Trophoblast cell (in vitro differentiated cells and primary cell): ENCODE measurements at regions not wholly inside any gene's neighbourhood (a gene's known extent, or its start where the extent isn't known, plus 50 kb on each side); places are given as distances from the start of the nearest gene placed in this dataset.

Experiments used
- DNase-seq, 2 donors: peaks; one replicate each; pipeline ENCODE4 v3.0.0-alpha.2; 2016
- H2AFZ ChIP-seq: 2 replicates; pipeline ENCODE4 v1.6.1; 2013; ENCODE audit warnings: low read length, moderate library complexity, mild to moderate bottlenecking; ENCODE audit not compliant: insufficient read depth, poor library complexity
- H2AK5ac ChIP-seq: 2 replicates; pipeline ENCODE4 v1.6.1; 2013; ENCODE audit warnings: mild to moderate bottlenecking, low read length
- H2BK120ac ChIP-seq: 2 replicates; pipeline ENCODE4 v1.6.1; 2013; ENCODE audit warnings: low read length, mild to moderate bottlenecking, moderate library complexity; ENCODE audit not compliant: insufficient read depth, poor library complexity
- H2BK12ac ChIP-seq: 2 replicates; pipeline ENCODE4 v1.6.1; 2013; ENCODE audit warnings: mild to moderate bottlenecking, low read length, moderate library complexity
- H2BK5ac ChIP-seq: 2 replicates; pipeline ENCODE4 v1.6.1; 2013; ENCODE audit warnings: low read length, low read depth, moderate library complexity, mild to moderate bottlenecking; ENCODE audit not compliant: poor library complexity
- H3K14ac ChIP-seq: 2 replicates; pipeline ENCODE4 v1.6.1; 2013; ENCODE audit warnings: mild to moderate bottlenecking, low read length
- H3K18ac ChIP-seq: 2 replicates; pipeline ENCODE4 v1.6.1; 2013; ENCODE audit warnings: mild to moderate bottlenecking, low read length
- H3K23ac ChIP-seq: 2 replicates; pipeline ENCODE4 v1.6.1; 2013; ENCODE audit warnings: low read length
- H3K27ac ChIP-seq: 2 replicates; pipeline ENCODE4 v1.5.1; 2013; ENCODE audit warnings: low read depth, mild to moderate bottlenecking, inconsistent platforms, low read length, moderate library complexity
- H3K27me3 ChIP-seq: 2 replicates; pipeline ENCODE4 v1.6.1; 2013; ENCODE audit warnings: inconsistent platforms, mild to moderate bottlenecking, low read length, moderate library complexity; ENCODE audit not compliant: insufficient read depth
- H3K36me3 ChIP-seq, 2 experiments: 1 replicate in 1 of 2; 2 replicates in 1 of 2; pipeline ENCODE4 v1.6.1; 2013; ENCODE audit warnings: low read length in 2 of 2, mild to moderate bottlenecking in 2 of 2, moderate library complexity in 1 of 2; ENCODE audit not compliant: insufficient read depth in 2 of 2, control insufficient read depth in 1 of 2
- H3K4ac ChIP-seq: 2 replicates; pipeline ENCODE4 v1.6.1; 2013; ENCODE audit warnings: low read depth, mild to moderate bottlenecking, low read length, moderate library complexity
- H3K4me1 ChIP-seq, 2 experiments: 1 replicate in 1 of 2; 2 replicates in 1 of 2; pipeline ENCODE4 v1.6.1; 2013; ENCODE audit warnings: low read length in 2 of 2, mild to moderate bottlenecking in 2 of 2, moderate library complexity in 1 of 2; ENCODE audit not compliant: insufficient read depth in 2 of 2, control insufficient read depth in 1 of 2
- H3K4me2 ChIP-seq: 2 replicates; pipeline ENCODE4 v1.6.1; 2013; ENCODE audit warnings: inconsistent platforms, mild to moderate bottlenecking, low read length, moderate library complexity
- H3K4me3 ChIP-seq: 2 replicates; pipeline ENCODE4 v1.5.1; 2013; ENCODE audit warnings: mild to moderate bottlenecking, low read depth, low read length, inconsistent platforms
- H3K79me1 ChIP-seq: one replicate; pipeline ENCODE4 v1.6.1; 2013; ENCODE audit warnings: low read length
- H3K79me2 ChIP-seq: 2 replicates; pipeline ENCODE4 v1.6.1; 2013; ENCODE audit warnings: low read length, mild to moderate bottlenecking; ENCODE audit not compliant: control insufficient read depth, insufficient read depth, poor library complexity
- H3K9ac ChIP-seq: 2 replicates; pipeline ENCODE4 v1.6.1; 2013; ENCODE audit warnings: mild to moderate bottlenecking, low read length
- H3K9me3 ChIP-seq: 2 replicates; pipeline ENCODE4 v1.6.1; 2013; ENCODE audit warnings: low read depth, mild to moderate bottlenecking, control low read depth, inconsistent platforms, low read length; ENCODE audit not compliant: insufficient read depth
- H4K12ac ChIP-seq: 2 replicates; pipeline ENCODE4 v1.6.1; 2013; ENCODE audit warnings: low read depth, mild to moderate bottlenecking, low read length, moderate library complexity
- H4K8ac ChIP-seq: 2 replicates; pipeline ENCODE4 v1.6.1; 2013; ENCODE audit warnings: low read depth, mild to moderate bottlenecking, low read length, moderate library complexity
- H4K91ac ChIP-seq: one replicate; pipeline ENCODE4 v1.6.1; 2013; ENCODE audit warnings: low read depth, mild to moderate bottlenecking, low read length, moderate library complexity
- WGBS: extraction: QIAGEN DNeasy Blood & Tissue Kit; methylation state at CpG from one replicate; pipeline ENCODE4 v1.1.7; 2013; ENCODE audit warnings: missing lambda C conversion rate; ENCODE audit not compliant: insufficient read length, insufficient coverage; ENCODE audit errors: extremely low coverage; 5-methylcytosine and 5-hydroxymethylcytosine counted together

- Histone ChIP-seq H3K4me2 (no peak overlapping the region), H4K91ac (no peak overlapping the region), H3K27ac (no peak overlapping the region), H2AFZ (no peak overlapping the region), H4K8ac (no peak overlapping the region), H2BK12ac (no peak overlapping the region), H3K9ac (no peak overlapping the region), H3K18ac (no peak overlapping the region), H3K27me3 (no peaks in the 10 kb centered on the region), H2AK5ac (no peak overlapping the region), H3K23ac (no peak overlapping the region), H3K9me3 (peaks cover 1% of the 10 kb centered on the region), H3K79me2 (no peaks in the 10 kb centered on the region), H3K79me1 (no peaks in the 10 kb centered on the region), H3K4me1 (no peaks in the 10 kb centered on the region), H3K36me3 (no peaks in the 10 kb centered on the region), H2BK120ac (no peak overlapping the region), H3K4ac (no peak overlapping the region), H3K14ac (no peak overlapping the region), H4K12ac (no peak overlapping the region), H3K4me3 (no peak overlapping the region), H2BK5ac (no peak overlapping the region)
- no CpG with 5 or more reads among the region's 11 CpGs for WGBS
- no peak for DNase-seq
These were observed 339.2 kb upstream of the ADARB2 start for GRCh38 chr10:2076528-2076927.

DNA sequence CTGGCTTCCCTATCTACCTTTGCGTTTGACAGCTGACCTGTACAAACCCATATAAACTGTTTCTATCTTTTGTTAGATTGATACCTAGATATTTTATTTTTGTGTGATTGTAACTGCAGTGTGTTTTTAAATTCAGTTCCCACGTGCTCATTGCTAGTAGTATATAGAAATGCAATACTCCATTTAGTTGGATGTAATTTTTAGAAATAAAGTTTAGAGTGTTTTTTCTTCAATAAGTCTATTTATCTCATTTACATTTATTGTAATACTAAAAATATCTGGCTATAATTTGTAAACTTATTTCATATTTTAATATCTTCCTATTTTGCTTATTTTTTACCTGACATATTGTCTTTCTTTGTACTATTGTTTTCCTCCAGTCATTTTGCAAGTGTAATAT, 329.7 kb upstream of the ADARB2 start:
- H2BK12ac ChIP-seq, result no peak overlapping the region
- no peaks in the 10 kb centered on the region for H3K36me3 ChIP-seq
- peaks cover 6% of the 10 kb centered on the region for H3K9me3 ChIP-seq
- no peak overlapping the region for H3K4me2 ChIP-seq
- no peak overlapping the region for H3K18ac ChIP-seq
- no peak overlapping the region for H3K4me3 ChIP-seq
- no peak overlapping the region for H2AK5ac ChIP-seq
- no peaks in the 10 kb centered on the region for H3K79me2 ChIP-seq
- H3K14ac ChIP-seq, result no peak overlapping the region
- no peak overlapping the region for H4K12ac ChIP-seq
- H3K9ac ChIP-seq, result no peak overlapping the region
- no peak overlapping the region for H3K27ac ChIP-seq
- no peak overlapping the region for H2BK5ac ChIP-seq
- DNase-seq, result no peak
- H3K4ac ChIP-seq, result no peak overlapping the region
- no peak overlapping the region for H2BK120ac ChIP-seq
- no CpG with 5 or more reads among the region's 2 CpGs for WGBS
- H3K79me1 ChIP-seq, result no peaks in the 10 kb centered on the region
- no peak overlapping the region for H4K91ac ChIP-seq
- no peak overlapping the region for H3K23ac ChIP-seq
- H3K4me1 ChIP-seq, result no peaks in the 10 kb centered on the region
- H3K27me3 ChIP-seq, result no peaks in the 10 kb centered on the region
- no peak overlapping the region for H2AFZ ChIP-seq
- no peak overlapping the region for H4K8ac ChIP-seq

DNA sequence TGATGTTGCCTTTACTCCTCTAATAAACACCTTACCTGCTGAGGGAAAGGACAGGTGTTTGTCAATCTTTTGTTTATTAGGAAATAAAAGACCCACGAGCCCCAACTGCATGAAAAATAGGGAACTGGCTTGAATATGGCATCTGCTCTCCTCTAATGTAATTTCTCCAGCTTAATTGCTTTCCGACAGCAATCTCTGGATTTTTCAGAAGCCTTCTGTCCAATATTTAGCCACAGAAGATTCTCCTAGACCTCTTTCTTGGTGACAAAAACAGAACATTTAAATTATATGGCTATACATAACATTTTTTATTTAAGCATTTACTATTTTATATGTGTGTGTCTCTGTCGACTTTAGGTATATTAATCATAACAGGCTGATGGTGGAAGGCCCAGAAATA, 317.4 kb upstream of the ADARB2 start:
- Histone ChIP-seq H3K23ac (no peak overlapping the region), H3K4me3 (no peak overlapping the region), H3K79me1 (no peaks in the 10 kb centered on the region), H3K27me3 (no peaks in the 10 kb centered on the region), H4K12ac (no peak overlapping the region), H2BK12ac (no peak overlapping the region), H2AK5ac (no peak overlapping the region), H3K4ac (no peak overlapping the region), H4K91ac (no peak overlapping the region), H3K79me2 (no peaks in the 10 kb centered on the region), H4K8ac (no peak overlapping the region), H3K14ac (no peak overlapping the region), H2AFZ (no peak overlapping the region), H3K9ac (no peak overlapping the region), H2BK120ac (no peak overlapping the region), H3K27ac (no peak overlapping the region), H3K36me3 (no peaks in the 10 kb centered on the region), H3K4me2 (no peak overlapping the region), H3K9me3 (no peaks in the 10 kb centered on the region), H2BK5ac (no peak overlapping the region), H3K4me1 (no peaks in the 10 kb centered on the region), H3K18ac (no peak overlapping the region)
- DNase-seq, result no peak
- no CpG with 5 or more reads among the region's 3 CpGs for WGBS

DNA sequence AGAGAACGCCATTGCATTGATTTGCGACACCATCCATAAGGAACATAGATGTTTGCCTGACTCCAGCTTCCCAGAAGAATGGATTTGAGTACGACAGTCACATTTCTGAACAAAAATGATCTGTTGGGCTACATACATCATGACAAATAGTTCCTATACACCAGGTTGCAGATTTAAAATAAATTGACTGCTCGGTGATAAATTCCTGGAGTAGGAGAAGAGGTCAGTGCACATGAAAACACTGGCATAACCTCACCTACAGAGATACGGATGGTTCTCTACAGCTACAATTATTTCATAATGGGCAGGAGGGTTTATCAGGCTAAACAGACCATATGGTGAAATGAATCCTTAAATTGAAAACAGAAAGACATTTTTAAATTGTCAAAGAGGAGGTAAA, 316.5 kb upstream of the ADARB2 start:
- Histone ChIP-seq H3K4me3 (no peak overlapping the region), H2AK5ac (no peak overlapping the region), H3K4me2 (no peak overlapping the region), H3K27me3 (no peaks in the 10 kb centered on the region), H4K8ac (no peak overlapping the region), H2BK120ac (no peak overlapping the region), H3K9ac (no peak overlapping the region), H3K9me3 (no peaks in the 10 kb centered on the region), H3K79me2 (no peaks in the 10 kb centered on the region), H4K91ac (no peak overlapping the region), H4K12ac (no peak overlapping the region), H3K27ac (no peak overlapping the region), H3K4ac (no peak overlapping the region), H2BK12ac (no peak overlapping the region), H3K4me1 (no peaks in the 10 kb centered on the region), H3K14ac (no peak overlapping the region), H2AFZ (no peak overlapping the region), H2BK5ac (no peak overlapping the region), H3K23ac (no peak overlapping the region), H3K18ac (no peak overlapping the region), H3K79me1 (no peaks in the 10 kb centered on the region), H3K36me3 (no peaks in the 10 kb centered on the region)
- DNase-seq, result no peak
- WGBS, result no CpG with 5 or more reads among the region's 5 CpGs
